Smooth muscle cell (in vitro differentiated cells): ENCODE measurements at regions not wholly inside any gene's neighbourhood (a gene's known extent, or its start where the extent isn't known, plus 50 kb on each side); places are given as distances from the start of the nearest gene placed in this dataset.

Source experiments
- DNase-seq: peaks from one replicate; lab custom pipeline; 2025; ENCODE audit not compliant: unreplicated experiment; lab: John Stamatoyannopoulos, UW
- H2AFZ ChIP-seq: fragments of 200-600 bp; sonication (generic); 2 replicates; pipeline ENCODE4 v1.6.0; 2016; ENCODE audit warnings: antibody characterized with exemption, low read depth, mild to moderate bottlenecking
- H3F3A ChIP-seq: fragments of 200-600 bp; sonication (generic); 2 replicates; pipeline ENCODE4 v1.6.0; 2017; ENCODE audit warnings: antibody characterized with exemption, low read depth
- H3K27ac ChIP-seq: fragments of 200-600 bp; sonication (generic); 2 replicates; pipeline ENCODE4 v1.5.1; 2016; ENCODE audit warnings: low read depth, mild to moderate bottlenecking
- H3K27me3 ChIP-seq: fragments of 200-600 bp; sonication (generic); 2 replicates; pipeline ENCODE4 v1.6.1; 2016; ENCODE audit warnings: low read depth, mild to moderate bottlenecking
- H3K36me3 ChIP-seq: fragments of 200-600 bp; sonication (generic); 2 replicates; pipeline ENCODE4 v1.5.1; 2016; ENCODE audit warnings: low read depth
- H3K4me1 ChIP-seq: fragments of 200-600 bp; sonication (generic); 2 replicates; pipeline ENCODE4 v1.5.1; 2016; ENCODE audit warnings: low read depth
- H3K4me2 ChIP-seq: fragments of 200-600 bp; sonication (generic); 2 replicates; pipeline ENCODE4 v1.6.0; 2016; ENCODE audit warnings: mild to moderate bottlenecking
- H3K4me3 ChIP-seq: fragments of 200-600 bp; sonication (generic); 2 replicates; pipeline ENCODE4 v1.5.1; 2016; ENCODE audit warnings: mild to moderate bottlenecking
- H3K79me2 ChIP-seq: fragments of 200-600 bp; sonication (generic); 2 replicates; pipeline ENCODE4 v1.6.0; 2016; ENCODE audit warnings: low read depth, mild to moderate bottlenecking
- H3K9ac ChIP-seq: fragments of 200-600 bp; sonication (generic); 2 replicates; pipeline ENCODE4 v1.6.0; 2016; ENCODE audit warnings: low read depth
- H3K9me3 ChIP-seq: fragments of 200-600 bp; sonication (generic); replicated peaks from 2 replicates; pipeline ENCODE4 v1.5.1; 2016; ENCODE audit warnings: low read depth
- H4K20me1 ChIP-seq: fragments of 200-600 bp; sonication (generic); 2 replicates; pipeline ENCODE4 v1.6.0; 2016; ENCODE audit warnings: low read depth
- CTCF ChIP-seq: fragments of 200-600 bp; sonication (generic); IDR thresholded peaks from 2 replicates; pipeline ENCODE4 v1.5.1; 2017; ENCODE audit warnings: borderline replicate concordance, mild to moderate bottlenecking, antibody characterized with exemption; ENCODE audit not compliant: insufficient read depth, poor library complexity, severe bottlenecking
- WGBS: methylation state at CpG from one replicate; pipeline ENCODE4 v1.1.7; 2016; ENCODE audit warnings: low lambda C conversion rate; 5-methylcytosine and 5-hydroxymethylcytosine counted together

- no peaks in the 10 kb centered on the region for H3K36me3 ChIP-seq
- no peak overlapping the region for H3K4me3 ChIP-seq
- H3K79me2 ChIP-seq = no peaks in the 10 kb centered on the region
- TF ChIP-seq CTCF = no peak
- no peak overlapping the region for H3K27ac ChIP-seq
- H3K9me3 ChIP-seq = no peaks in the 10 kb centered on the region
- no peaks in the 10 kb centered on the region for H4K20me1 ChIP-seq
- no peak overlapping the region for H3K9ac ChIP-seq
- no peaks in the 10 kb centered on the region for H3F3A ChIP-seq
- H2AFZ ChIP-seq = no peak overlapping the region
- no peaks in the 10 kb centered on the region for H3K4me1 ChIP-seq
- whole genome bisulfite sequencing = 94% methylated on average over 3 of the region's 3 CpGs
- DNase-seq = no peak
- no peaks in the 10 kb centered on the region for H3K27me3 ChIP-seq
- no peak overlapping the region for H3K4me2 ChIP-seq
Measured at GRCh38 chr17:69912805-69913204, 162.2 kb upstream of the KCNJ16 start.

GRCh38 chr17:69913216-69913615 is 161.8 kb upstream of the KCNJ16 start:
- no peak overlapping the region for H3K27ac ChIP-seq
- no peaks in the 10 kb centered on the region for H3K4me1 ChIP-seq
- H3K9me3 ChIP-seq = no peaks in the 10 kb centered on the region
- no peak overlapping the region for H2AFZ ChIP-seq
- no peaks in the 10 kb centered on the region for H3F3A ChIP-seq
- H4K20me1 ChIP-seq = no peaks in the 10 kb centered on the region
- H3K9ac ChIP-seq = no peak overlapping the region
- no peaks in the 10 kb centered on the region for H3K36me3 ChIP-seq
- no peaks in the 10 kb centered on the region for H3K79me2 ChIP-seq
- H3K27me3 ChIP-seq = no peaks in the 10 kb centered on the region
- no peak overlapping the region for H3K4me3 ChIP-seq
- no peak overlapping the region for H3K4me2 ChIP-seq
- DNase-seq = no peak
- WGBS = 89% methylated on average over 2 of the region's 2 CpGs
- no peak for TF ChIP-seq CTCF

GRCh38 chr17:69913616-69914015 is 161.4 kb upstream of the KCNJ16 start:
- Histone ChIP-seq H3K9ac (no peak overlapping the region), H3K4me3 (no peak overlapping the region), H4K20me1 (no peaks in the 10 kb centered on the region), H3K79me2 (no peaks in the 10 kb centered on the region), H3F3A (no peaks in the 10 kb centered on the region), H3K4me1 (no peaks in the 10 kb centered on the region), H3K4me2 (no peak overlapping the region), H3K27ac (no peak overlapping the region), H3K9me3 (no peaks in the 10 kb centered on the region), H2AFZ (no peak overlapping the region), H3K27me3 (no peaks in the 10 kb centered on the region), H3K36me3 (no peaks in the 10 kb centered on the region)
- DNase-seq = no peak
- WGBS = 70% methylated on average over 2 of the region's 2 CpGs
- TF ChIP-seq CTCF = no peak

- 100% methylated on average over 1 of the region's 1 CpG for WGBS
- H2AFZ ChIP-seq = no peak overlapping the region
- no peak for DNase-seq
- no peaks in the 10 kb centered on the region for H3K79me2 ChIP-seq
- no peaks in the 10 kb centered on the region for H3K4me1 ChIP-seq
- no peak overlapping the region for H3K4me3 ChIP-seq
- H3K9me3 ChIP-seq = no peaks in the 10 kb centered on the region
- no peak overlapping the region for H3K9ac ChIP-seq
- H3F3A ChIP-seq = no peaks in the 10 kb centered on the region
- H4K20me1 ChIP-seq = no peaks in the 10 kb centered on the region
- H3K4me2 ChIP-seq = no peak overlapping the region
- H3K27ac ChIP-seq = no peak overlapping the region
- no peak for TF ChIP-seq CTCF
- no peaks in the 10 kb centered on the region for H3K27me3 ChIP-seq
- H3K36me3 ChIP-seq = no peaks in the 10 kb centered on the region
Measured at GRCh38 chr17:69914520-69914919, 160.5 kb upstream of the KCNJ16 start.
